HUES6 (cell line): ENCODE measurements at regions not wholly inside any gene's neighbourhood (a gene's known extent, or its start where the extent isn't known, plus 50 kb on each side); places are given as distances from the start of the nearest gene placed in this dataset.

Experiments used
- H3K27ac ChIP-seq: 2 replicates; pipeline ENCODE4 v1.7.0; 2013; ENCODE audit warnings: low read depth, mild to moderate bottlenecking, low read length, inconsistent platforms
- H3K27me3 ChIP-seq: 2 replicates; pipeline ENCODE4 v1.6.1; 2013; ENCODE audit warnings: low read length; ENCODE audit not compliant: control insufficient read depth, insufficient read depth
- H3K36me3 ChIP-seq: 2 replicates; pipeline ENCODE4 v1.6.1; 2013; ENCODE audit warnings: low read length; ENCODE audit not compliant: control insufficient read depth, insufficient read depth
- H3K4me1 ChIP-seq: 2 replicates; pipeline ENCODE4 v1.6.1; 2013; ENCODE audit warnings: low read length; ENCODE audit not compliant: control insufficient read depth, insufficient read depth
- H3K4me3 ChIP-seq: 2 replicates; pipeline ENCODE4 v1.5.1; 2013; ENCODE audit warnings: low read depth, low read length
- H3K9ac ChIP-seq: one replicate; pipeline ENCODE4 v1.6.1; 2013; ENCODE audit warnings: mild to moderate bottlenecking, low read length
- H3K9me3 ChIP-seq: 2 replicates; pipeline ENCODE4 v1.6.1; 2013; ENCODE audit warnings: low read depth, low read length; ENCODE audit not compliant: control insufficient read depth, insufficient read depth

DNA sequence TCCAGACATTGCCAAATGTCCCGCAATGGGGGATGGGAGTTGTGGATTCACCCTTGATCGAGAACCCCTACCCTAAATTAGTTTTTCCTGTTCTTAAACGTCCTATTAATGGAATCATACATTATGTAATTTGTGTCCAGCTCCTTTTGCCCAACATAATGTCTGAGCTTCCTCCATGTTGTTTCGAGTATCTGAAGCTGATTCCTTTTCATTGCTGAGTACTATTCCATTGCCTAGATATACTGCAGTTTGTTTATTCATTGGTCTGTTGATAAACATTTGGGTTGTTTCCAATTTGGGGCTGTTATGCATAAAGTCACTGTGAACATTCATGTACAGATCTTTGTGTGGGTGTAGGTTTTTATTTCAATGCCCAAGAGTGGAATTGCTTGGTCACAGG, 251.3 kb downstream of the BCOR start:
- H3K36me3 ChIP-seq: no peaks in the 10 kb centered on the region
- peaks cover 47% of the 10 kb centered on the region for H3K4me1 ChIP-seq
- no peak overlapping the region for H3K27ac ChIP-seq
- H3K9ac ChIP-seq: no peak overlapping the region
- H3K4me3 ChIP-seq: no peak overlapping the region
- peaks cover 3% of the 10 kb centered on the region; the same call in 1 of the 2 replicates for H3K9me3 ChIP-seq
- H3K27me3 ChIP-seq: no peaks in the 10 kb centered on the region

DNA sequence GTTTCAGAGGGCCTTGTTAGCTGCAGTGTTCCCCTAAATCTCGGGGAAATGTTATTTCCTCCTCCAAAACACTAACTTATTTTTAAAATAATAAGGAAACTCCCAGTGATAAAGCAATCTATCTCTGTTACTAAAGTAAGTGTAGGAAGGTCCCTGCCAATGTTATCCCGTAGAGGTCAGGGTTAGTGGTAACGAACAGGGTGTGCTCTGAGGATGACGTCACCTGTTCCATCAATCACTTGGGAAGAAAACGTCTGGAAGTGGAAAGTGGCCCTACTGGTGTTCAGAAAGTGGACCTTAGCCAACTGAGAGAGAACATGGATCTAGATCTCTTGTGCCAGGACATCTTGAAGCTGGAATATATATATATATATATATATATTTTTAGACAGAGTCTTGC, 249.5 kb downstream of the BCOR start:
- Histone ChIP-seq H3K9ac (no peak overlapping the region), H3K4me3 (no peak overlapping the region), H3K27ac (no peak overlapping the region), H3K4me1 (peaks cover 54% of the 10 kb centered on the region), H3K27me3 (no peaks in the 10 kb centered on the region), H3K9me3 (peaks cover 3% of the 10 kb centered on the region; the same call in 1 of the 2 replicates), H3K36me3 (no peaks in the 10 kb centered on the region)

DNA sequence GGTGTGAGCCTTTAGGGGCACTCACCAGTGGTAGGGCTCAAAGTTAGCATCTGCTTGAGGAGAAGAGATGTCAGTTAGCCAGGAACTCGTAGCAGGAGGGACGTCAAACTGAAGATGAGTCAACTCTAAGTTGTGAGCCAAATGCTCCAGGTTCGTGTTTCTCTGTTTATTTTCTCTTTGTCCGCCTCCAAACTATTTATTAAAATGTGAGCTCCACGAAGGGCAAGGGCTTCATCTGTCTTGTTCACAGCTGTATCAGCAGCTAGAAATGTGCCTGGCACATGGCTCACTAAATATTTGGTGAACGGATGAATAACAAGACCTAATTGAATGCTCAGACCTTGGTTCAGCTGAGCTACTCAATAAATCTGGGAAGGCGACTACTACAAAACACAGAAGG, 248.9 kb downstream of the BCOR start:
- no peak overlapping the region for H3K4me3 ChIP-seq
- peaks cover 3% of the 10 kb centered on the region; the same call in 1 of the 2 replicates for H3K9me3 ChIP-seq
- H3K36me3 ChIP-seq: no peaks in the 10 kb centered on the region
- no peak overlapping the region for H3K27ac ChIP-seq
- H3K9ac ChIP-seq: no peak overlapping the region
- peaks cover 57% of the 10 kb centered on the region for H3K4me1 ChIP-seq
- no peaks in the 10 kb centered on the region for H3K27me3 ChIP-seq

DNA sequence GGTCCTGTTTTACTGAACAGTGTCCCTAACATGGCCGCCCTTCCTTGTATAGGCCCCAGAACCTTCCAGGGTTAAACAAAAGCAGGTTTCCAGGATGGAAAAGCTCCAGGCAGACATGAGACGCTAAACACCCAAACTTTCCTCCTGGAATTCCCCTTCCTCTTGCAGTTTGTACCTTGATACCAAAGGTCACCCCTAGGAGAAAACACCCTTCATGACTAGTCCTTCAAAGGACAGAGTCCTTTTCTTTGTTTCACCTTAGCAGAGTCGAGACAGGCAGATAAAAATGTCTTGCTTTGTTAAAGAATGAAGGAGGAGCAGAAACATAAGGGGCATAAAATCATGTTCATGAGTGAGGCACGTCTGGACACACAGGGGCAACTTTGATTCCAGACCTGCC, 247.5 kb downstream of the BCOR start:
- H3K4me3 ChIP-seq: no peak overlapping the region
- peak overlapping the region; percentile 0 for H3K9ac ChIP-seq
- no peaks in the 10 kb centered on the region for H3K27me3 ChIP-seq
- H3K4me1 ChIP-seq: peaks cover 64% of the 10 kb centered on the region
- H3K36me3 ChIP-seq: no peaks in the 10 kb centered on the region
- H3K9me3 ChIP-seq: peaks cover 3% of the 10 kb centered on the region; the same call in 1 of the 2 replicates
- H3K27ac ChIP-seq: no peak overlapping the region; the same call in 1 of the 2 replicates

DNA sequence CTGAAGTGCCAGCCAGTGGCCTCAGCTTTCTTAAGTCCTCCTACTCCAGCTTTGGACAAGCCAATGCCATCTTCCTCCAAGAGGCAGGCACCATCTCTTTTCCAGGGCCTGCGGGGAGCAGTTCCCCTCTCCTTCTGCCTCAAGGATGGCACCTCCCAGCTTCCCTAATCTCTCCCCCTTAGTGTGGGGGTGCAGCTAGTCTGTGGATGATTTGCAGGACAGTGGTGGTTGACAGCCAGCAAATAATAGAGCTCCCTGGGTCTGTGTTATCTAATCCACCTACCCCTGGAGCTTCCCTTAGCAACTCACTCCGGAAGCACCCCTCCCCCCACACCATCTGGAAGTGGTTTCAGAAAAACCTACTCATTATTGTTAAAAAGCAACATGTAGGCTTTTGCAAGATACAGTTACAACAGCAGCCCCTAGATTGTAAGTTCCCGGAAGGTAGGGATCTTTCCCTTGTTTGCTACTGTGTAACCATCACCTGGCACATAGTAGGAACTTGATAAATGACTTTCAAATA, 247.1 kb downstream of the BCOR start:
- H3K9me3 ChIP-seq: peaks cover 3% of the 10 kb centered on the region; the same call in 1 of the 2 replicates
- H3K36me3 ChIP-seq: no peaks in the 10 kb centered on the region
- H3K27ac ChIP-seq: no peak overlapping the region; the same call in 1 of the 2 replicates
- no peaks in the 10 kb centered on the region for H3K27me3 ChIP-seq
- H3K4me3 ChIP-seq: no peak overlapping the region
- H3K9ac ChIP-seq: peak overlapping the region; percentile 0
- H3K4me1 ChIP-seq: peaks cover 66% of the 10 kb centered on the region

DNA sequence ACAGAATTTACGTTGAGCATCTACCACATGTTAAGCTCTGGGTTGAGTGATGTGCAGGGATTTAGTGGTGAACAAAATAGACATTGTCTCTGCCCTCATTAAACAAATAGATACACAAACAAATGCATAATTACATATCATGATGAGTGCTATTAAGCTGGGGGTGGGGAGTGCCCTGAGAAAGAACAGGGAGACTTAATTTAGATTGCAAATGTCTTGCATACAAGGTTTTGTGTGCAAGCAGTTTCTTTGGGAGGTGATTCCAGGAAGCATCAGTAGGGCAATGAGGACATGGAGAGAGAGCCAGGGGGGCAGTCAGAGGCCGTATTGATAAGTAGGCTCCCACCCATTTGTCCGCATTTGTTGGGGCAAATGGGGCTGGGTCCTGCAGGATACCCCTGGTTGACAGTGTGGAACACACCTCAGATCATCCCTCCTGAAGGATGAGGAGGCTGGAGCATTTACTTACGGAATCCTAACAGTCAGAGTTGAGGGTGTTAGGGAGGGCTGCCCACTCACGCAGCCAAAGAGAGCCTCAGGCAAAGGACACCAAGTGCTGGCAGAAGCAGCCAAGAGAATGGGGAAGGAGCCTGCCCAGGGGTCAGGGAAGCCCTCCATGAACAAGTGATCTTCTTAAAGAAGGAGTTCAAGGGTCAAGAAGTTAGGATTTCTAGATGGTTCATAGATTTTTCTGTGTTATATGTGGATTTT, 245.9 kb downstream of the BCOR start:
- Histone ChIP-seq H3K9me3 (no peaks in the 10 kb centered on the region), H3K4me3 (no peak overlapping the region), H3K9ac (no peak overlapping the region), H3K27ac (no peak overlapping the region), H3K27me3 (no peaks in the 10 kb centered on the region), H3K4me1 (peaks cover 77% of the 10 kb centered on the region), H3K36me3 (no peaks in the 10 kb centered on the region)

DNA sequence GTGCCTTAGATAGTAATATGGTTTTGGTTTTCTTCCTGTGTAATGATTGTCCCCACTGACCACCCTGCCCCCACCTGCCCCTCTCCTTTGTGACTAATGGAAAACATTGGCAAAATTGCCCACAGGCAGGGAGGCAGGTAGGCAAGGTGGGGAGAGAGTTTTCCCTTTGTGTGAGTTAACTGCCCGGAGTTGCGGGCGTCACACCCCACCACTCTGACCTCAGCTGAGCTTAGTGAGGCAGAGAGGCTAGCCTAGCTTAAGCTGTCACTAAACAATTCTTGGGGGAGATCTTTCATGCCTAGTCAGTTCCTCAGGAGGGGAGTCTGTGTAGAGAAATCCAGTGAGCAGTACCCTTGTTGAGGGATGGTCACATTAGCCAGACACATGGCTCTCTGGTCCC, 245.3 kb downstream of the BCOR start:
- Histone ChIP-seq H3K4me3 (no peak overlapping the region), H3K4me1 (peaks cover 77% of the 10 kb centered on the region), H3K27ac (no peak overlapping the region), H3K9ac (no peak overlapping the region), H3K36me3 (no peaks in the 10 kb centered on the region), H3K9me3 (no peaks in the 10 kb centered on the region), H3K27me3 (no peaks in the 10 kb centered on the region)

DNA sequence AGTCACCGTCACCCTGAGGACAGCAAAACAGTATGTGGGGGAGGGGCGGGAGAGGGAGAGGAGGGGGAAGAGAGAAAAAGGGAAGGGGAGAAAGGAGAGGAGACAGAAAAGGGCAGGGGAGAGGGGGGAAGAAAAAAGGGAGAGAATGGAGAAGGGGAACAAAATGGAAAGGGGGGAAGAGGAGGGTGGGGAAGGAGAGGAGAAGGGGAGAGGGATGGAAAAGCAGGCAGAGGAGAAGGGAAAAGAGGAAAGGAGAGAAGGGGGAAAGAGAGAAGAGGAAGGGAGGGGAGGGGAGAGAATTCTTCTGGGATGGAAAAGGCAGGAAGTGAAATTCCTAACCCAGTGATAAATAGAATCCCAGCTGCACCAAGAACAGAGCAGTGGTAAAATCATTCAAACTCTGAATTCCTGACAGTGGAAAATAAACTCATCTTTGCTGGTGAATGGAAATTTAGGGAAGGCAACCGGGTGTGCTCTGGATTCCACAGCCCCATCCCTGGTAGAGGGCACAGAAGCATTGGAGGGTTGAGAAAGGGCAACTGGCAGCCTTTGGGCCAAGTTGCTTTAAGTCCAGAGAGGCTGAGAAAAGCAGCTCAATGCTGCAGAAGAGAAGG, 244.2 kb downstream of the BCOR start:
- H3K27ac ChIP-seq: no peak overlapping the region
- no peaks in the 10 kb centered on the region for H3K27me3 ChIP-seq
- H3K4me1 ChIP-seq: peaks cover 78% of the 10 kb centered on the region
- no peak overlapping the region for H3K9ac ChIP-seq
- H3K36me3 ChIP-seq: no peaks in the 10 kb centered on the region
- no peak overlapping the region for H3K4me3 ChIP-seq
- H3K9me3 ChIP-seq: no peaks in the 10 kb centered on the region; the same call in 1 of the 2 replicates

DNA sequence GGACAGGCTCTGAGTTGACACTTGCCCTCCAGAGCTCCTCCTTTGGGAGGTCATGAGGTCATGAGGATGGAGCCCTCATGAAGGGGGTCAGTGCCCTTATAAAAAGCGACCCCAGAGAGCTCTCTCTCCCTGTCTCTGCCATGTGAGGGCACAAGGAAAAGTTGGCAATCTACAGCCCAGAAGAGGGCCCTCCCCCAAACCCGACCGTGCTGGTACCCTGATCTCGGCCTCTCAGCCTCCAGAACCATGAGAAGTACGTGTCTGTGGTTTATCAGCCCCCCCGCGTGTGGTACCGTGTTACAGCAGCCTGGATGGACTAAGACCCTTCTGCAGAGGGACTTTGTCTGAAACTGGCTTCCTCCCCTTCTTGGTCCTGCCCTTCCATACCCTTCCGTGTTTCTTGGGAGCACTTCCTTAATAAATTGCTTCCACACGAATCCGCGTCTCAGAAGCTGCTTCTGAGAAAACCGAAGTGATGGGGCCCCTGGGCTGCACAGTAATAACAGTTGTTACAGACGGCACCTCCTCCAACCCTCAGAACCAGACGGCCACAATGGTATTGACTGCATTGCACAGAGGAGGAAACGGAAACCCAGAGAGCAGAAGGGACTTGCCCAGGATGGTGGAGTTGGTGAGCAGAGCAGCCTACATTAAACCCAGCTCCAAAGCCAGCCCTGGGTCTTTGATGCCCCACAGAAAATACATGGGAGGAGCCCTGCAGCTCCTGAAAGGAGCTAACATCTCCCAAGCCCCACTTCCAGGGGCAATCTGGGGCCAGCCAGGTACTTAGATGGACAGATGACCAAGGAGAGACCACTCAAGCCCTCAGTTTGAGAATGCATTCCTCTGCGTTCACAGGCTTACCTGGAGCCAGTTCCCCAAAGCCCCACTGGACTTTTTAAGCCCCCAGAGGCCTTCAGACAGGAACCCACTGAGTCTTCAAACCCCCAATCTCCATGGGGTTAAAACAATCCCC, 242.7 kb downstream of the BCOR start:
- Histone ChIP-seq H3K9ac (peak overlapping the region; percentile 79), H3K27ac (peak overlapping the region; percentile 81; the same call in 1 of the 2 replicates), H3K4me1 (peaks cover 71% of the 10 kb centered on the region), H3K36me3 (no peaks in the 10 kb centered on the region), H3K4me3 (peak overlapping the region; percentile 40; the same call in 1 of the 2 replicates), H3K9me3 (no peaks in the 10 kb centered on the region; the same call in 1 of the 2 replicates), H3K27me3 (no peaks in the 10 kb centered on the region)

DNA sequence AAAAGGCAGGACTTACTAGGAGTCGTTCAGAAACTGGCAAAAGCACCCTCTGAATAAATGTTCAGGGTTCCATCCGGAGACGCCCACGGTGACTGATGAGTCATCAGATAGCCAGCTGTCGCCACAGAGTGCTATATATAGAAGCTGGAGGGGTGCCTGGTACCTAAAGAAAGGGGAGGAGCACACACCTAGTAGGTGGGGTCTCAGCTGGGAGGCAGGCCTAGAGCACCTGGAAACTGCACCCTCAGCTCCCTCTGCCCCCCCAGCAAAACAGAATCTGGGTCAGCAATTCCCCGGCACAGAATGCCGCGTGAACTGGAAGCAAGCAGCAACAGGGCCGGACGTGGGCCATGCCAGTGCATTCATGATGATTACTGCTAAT, 242.0 kb downstream of the BCOR start:
- peak overlapping the region; percentile 81; the same call in 1 of the 2 replicates for H3K27ac ChIP-seq
- no peaks in the 10 kb centered on the region; the same call in 1 of the 2 replicates for H3K9me3 ChIP-seq
- H3K27me3 ChIP-seq: no peaks in the 10 kb centered on the region
- peak overlapping the region; percentile 79 for H3K9ac ChIP-seq
- H3K4me1 ChIP-seq: peaks cover 71% of the 10 kb centered on the region
- no peaks in the 10 kb centered on the region for H3K36me3 ChIP-seq
- peak overlapping the region; percentile 40; the same call in 1 of the 2 replicates for H3K4me3 ChIP-seq
